Neural cell (in vitro differentiated cells): ENCODE measurements at regions not wholly inside any gene's neighbourhood (a gene's known extent, or its start where the extent isn't known, plus 50 kb on each side); places are given as distances from the start of the nearest gene placed in this dataset.

Source experiments
- CTCF ChIP-seq: fragments of 450-650 bp; IDR thresholded peaks from 2 replicates; pipeline ENCODE4 v1.5.1; 2014; ENCODE audit warnings: antibody characterized with exemption, mild to moderate bottlenecking, moderate library complexity; ENCODE audit not compliant: poor library complexity, severe bottlenecking
- EP300 ChIP-seq: fragments of 450-650 bp; conservative IDR thresholded peaks from 2 replicates; pipeline ENCODE4 v1.6.1; 2014; ENCODE audit warnings: antibody characterized with exemption, mild to moderate bottlenecking, moderate library complexity; ENCODE audit not compliant: poor library complexity, severe bottlenecking
- EZH2 ChIP-seq: fragments of 200-600, 300-800 bp; shearing (Covaris generic), sonication (generic); IDR thresholded peaks from 2 replicates; pipeline ENCODE4 v1.6.1; 2014; ENCODE audit warnings: antibody characterized with exemption, low read length, borderline replicate concordance, mild to moderate bottlenecking; ENCODE audit not compliant: insufficient read depth, poor library complexity, severe bottlenecking
- MXI1 ChIP-seq: fragments of 450-650 bp; conservative IDR thresholded peaks from 2 replicates; pipeline ENCODE4 v1.6.1; 2014; ENCODE audit warnings: antibody characterized with exemption, mild to moderate bottlenecking; ENCODE audit not compliant: poor library complexity, severe bottlenecking
- POLR2AphosphoS5 ChIP-seq: IDR thresholded peaks from 2 replicates; pipeline ENCODE4 v1.6.1; 2012
- RAD21 ChIP-seq: fragments of 450-650 bp; conservative IDR thresholded peaks from 2 replicates; pipeline ENCODE4 v1.6.1; 2014; ENCODE audit warnings: antibody characterized with exemption, mild to moderate bottlenecking, moderate library complexity
- TAF1 ChIP-seq: IDR thresholded peaks from 2 replicates; pipeline ENCODE4 v1.6.1; 2012; ENCODE audit warnings: low read depth

DNA sequence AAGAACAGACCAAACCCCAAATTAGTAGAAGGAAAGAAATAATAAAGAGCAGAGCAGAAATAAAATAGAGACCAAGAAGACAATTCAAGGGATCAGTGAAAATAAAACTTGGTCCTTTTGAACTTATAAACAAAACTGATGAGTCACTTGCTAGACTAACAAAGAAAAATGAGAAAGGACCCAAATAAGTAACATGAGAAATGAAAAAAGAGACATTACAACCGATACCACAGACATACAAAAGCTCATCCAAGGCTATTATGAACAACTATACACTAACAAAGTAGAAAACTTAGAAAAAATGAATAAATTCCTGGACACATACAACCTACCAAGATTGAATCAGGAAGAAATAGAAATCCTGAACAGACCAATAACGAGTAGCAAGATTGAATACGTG lies 414.5 kb downstream of the HTR7 start:
- no peak for TF ChIP-seq CTCF
- TF ChIP-seq POLR2AphosphoS5 = no peak
- TF ChIP-seq EP300 = no peak
- TF ChIP-seq TAF1 = no peak
- TF ChIP-seq EZH2 = no peak
- TF ChIP-seq MXI1 = no peak
- no peak for TF ChIP-seq RAD21
